BLaER1 treated with 17β-estradiol and CSF1 and Interleukin-3, amounts not matched to agents 10 nM and 100 nM (cell line): ENCODE measurements at regions not wholly inside any gene's neighbourhood (a gene's known extent, or its start where the extent isn't known, plus 50 kb on each side); places are given as distances from the start of the nearest gene placed in this dataset.
"Not testable (repeated sequence)": the region's sequence is repeated elsewhere in the genome, so short reads cannot be mapped to it uniquely, and the experiment has no call there.

Experiments
- H3K27ac ChIP-seq, 11 experiments: shearing (Covaris generic); formaldehyde crosslinking; 2 replicates each; pipeline ENCODE4 v1.8.1; 2022
- H3K27me3 ChIP-seq, 11 experiments: shearing (Covaris generic); formaldehyde crosslinking; 2 replicates each; pipeline ENCODE4 v1.8.1; 2022
- H3K36me3 ChIP-seq, 11 experiments: shearing (Covaris generic); formaldehyde crosslinking; 2 replicates each; pipeline ENCODE4 v1.8.1; 2022
- H3K4me1 ChIP-seq, 10 experiments: shearing (Covaris generic); formaldehyde crosslinking; 2 replicates each; pipeline ENCODE4 v1.8.1; 2022
- H3K4me2 ChIP-seq, 11 experiments: shearing (Covaris generic); formaldehyde crosslinking; 2 replicates each; pipeline ENCODE4 v1.8.1; 2022
- H3K4me3 ChIP-seq, 10 experiments: shearing (Covaris generic); formaldehyde crosslinking; 2 replicates each; pipeline ENCODE4 v1.8.1; 2022
- H3K9ac ChIP-seq, 11 experiments: shearing (Covaris generic); formaldehyde crosslinking; 2 replicates each; pipeline ENCODE4 v1.8.1; 2022
- H3K9me3 ChIP-seq, 11 experiments: shearing (Covaris generic); formaldehyde crosslinking; replicated peaks in 1 of 11; 2 replicates each; pipeline ENCODE4 v1.8.1; 2022
- H4K20me1 ChIP-seq, 11 experiments: shearing (Covaris generic); formaldehyde crosslinking; 2 replicates each; pipeline ENCODE4 v1.8.1; 2022
- Cebpa-rat ChIP-seq, 11 experiments: shearing (Covaris generic); IDR thresholded peaks; 2 replicates each; pipeline ENCODE4 v1.8.1; 2022

- H3K27me3 ChIP-seq = no peaks in the 10 kb centered on the region
- TF ChIP-seq Cebpa-rat (IDR thresholded peaks at IDR 0.05) = no peak
Measured at GRCh38 chr5:155556700-155557099, 543.1 kb downstream of the KIF4B start.

DNA sequence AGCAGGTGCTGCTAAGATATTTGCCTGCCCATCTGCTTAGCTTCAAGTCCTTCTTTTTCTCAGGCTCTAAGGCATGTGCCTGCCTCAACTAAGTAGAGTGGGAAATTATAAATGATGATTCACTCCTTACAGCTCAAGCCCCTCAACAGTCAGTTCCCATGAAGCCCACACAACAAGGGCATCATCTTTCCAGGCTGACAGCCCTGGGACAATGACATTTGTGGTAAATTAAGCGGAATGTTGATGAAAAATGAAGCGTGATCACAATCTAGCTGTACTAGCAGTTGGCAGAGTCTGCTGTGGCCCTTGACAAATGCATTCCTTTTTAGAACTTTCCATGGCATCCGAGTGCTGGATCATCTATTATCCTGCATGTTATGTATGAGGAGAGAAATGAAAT is 548.6 kb downstream of the KIF4B start:
- Histone ChIP-seq H3K27ac (no peak overlapping the region), H3K4me3 (no peak overlapping the region), H3K4me2 (no peak overlapping the region), H3K4me1 (no peaks in the 10 kb centered on the region), H3K36me3 (no peaks in the 10 kb centered on the region), H3K9me3 (no peaks in the 10 kb centered on the region), H4K20me1 (no peaks in the 10 kb centered on the region), H3K9ac (no peak overlapping the region), H3K27me3 (no peaks in the 10 kb centered on the region)
- TF ChIP-seq Cebpa-rat (IDR thresholded peaks at IDR 0.05) = no peak

More at GRCh38 chr5:155556700-155557099, 543.1 kb downstream of the KIF4B start:
- Histone ChIP-seq H4K20me1 (no peaks in the 10 kb centered on the region), H3K27ac (no peak overlapping the region), H3K4me3 (no peak overlapping the region), H3K4me2 (no peak overlapping the region), H3K4me1 (no peaks in the 10 kb centered on the region), H3K36me3 (no peaks in the 10 kb centered on the region), H3K9me3 (no peaks in the 10 kb centered on the region), H3K9ac (no peak overlapping the region)

GRCh38 chr5:155564541-155564940 is 551.0 kb downstream of the KIF4B start:
- Histone ChIP-seq H3K4me1 (no peaks in the 10 kb centered on the region), H3K27me3 (no peaks in the 10 kb centered on the region), H3K4me2 (no peak overlapping the region), H3K9ac (no peak overlapping the region), H3K36me3 (no peaks in the 10 kb centered on the region), H4K20me1 (no peaks in the 10 kb centered on the region), H3K4me3 (no peak overlapping the region), H3K9me3 (peaks cover 5 to 8% (median 7%) of the 10 kb centered on the region in 11 experiments; a peak in 19 of 22 replicates), H3K27ac (no peak overlapping the region)
- no peak for TF ChIP-seq Cebpa-rat (IDR thresholded peaks at IDR 0.05)

DNA sequence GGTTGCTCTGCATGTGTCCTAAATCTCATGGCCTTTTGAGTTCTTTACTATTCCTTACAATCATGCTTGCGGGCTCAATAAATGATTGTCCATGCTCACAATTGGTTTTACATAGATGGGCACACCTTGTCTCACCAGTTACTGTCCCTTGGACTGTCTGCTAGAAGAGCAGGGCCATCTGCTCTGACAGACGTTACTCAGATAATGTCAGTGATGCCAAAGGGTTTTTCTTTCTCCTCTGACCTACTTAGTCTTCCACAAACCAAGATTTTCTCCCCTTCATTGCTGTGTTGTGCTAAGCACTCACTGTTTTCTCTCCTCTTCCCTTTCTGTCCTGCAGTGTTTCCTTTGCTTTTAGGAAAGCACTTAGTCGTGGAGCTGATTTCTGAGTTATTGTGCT is 562.3 kb downstream of the KIF4B start:
- H3K36me3 ChIP-seq = no peaks in the 10 kb centered on the region
- H3K27ac ChIP-seq = no peak overlapping the region
- H4K20me1 ChIP-seq = no peaks in the 10 kb centered on the region
- no peaks in the 10 kb centered on the region for H3K9me3 ChIP-seq
- no peaks in the 10 kb centered on the region for H3K4me1 ChIP-seq
- H3K9ac ChIP-seq = no peak overlapping the region
- no peak overlapping the region for H3K4me2 ChIP-seq
- H3K4me3 ChIP-seq = no peak overlapping the region
- TF ChIP-seq Cebpa-rat (IDR thresholded peaks at IDR 0.05) = no peak
- H3K27me3 ChIP-seq = no peaks in the 10 kb centered on the region

- not testable (repeated sequence) for H4K20me1 ChIP-seq, H3K9me3 ChIP-seq, H3K36me3 ChIP-seq, H3K4me3 ChIP-seq, H3K27me3 ChIP-seq, H3K9ac ChIP-seq, H3K27ac ChIP-seq
- Histone ChIP-seq H3K4me1 (peaks cover 0 to 10% (median 8%) of the 10 kb centered on the region in 10 experiments; a peak in 11 of 20 replicates), H3K4me2 (peak overlapping the region in 4 of 11 experiments; percentile 11 to 38 (median 19); a peak in 4 of 22 replicates)
Measured at GRCh38 chr5:155586808-155587207, 573.3 kb downstream of the KIF4B start.

DNA sequence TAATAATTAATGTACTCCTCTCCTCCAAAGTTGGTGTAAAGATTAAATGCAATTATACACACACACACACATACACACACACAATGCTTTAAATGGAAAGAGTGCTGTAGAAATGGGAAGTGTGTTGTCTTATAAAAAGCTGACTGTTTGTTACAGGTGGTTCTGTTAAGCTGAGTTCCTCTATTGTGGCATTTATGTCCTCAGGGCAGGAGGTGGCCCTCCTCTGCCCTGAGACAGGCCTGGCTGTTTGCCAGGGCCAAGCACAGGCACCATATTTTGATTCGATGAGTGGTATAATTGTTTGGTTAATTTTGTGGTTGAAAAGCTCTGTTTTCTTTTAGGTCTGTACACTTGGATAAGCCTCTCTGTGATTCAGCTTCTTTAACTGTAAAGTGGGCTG is 573.9 kb downstream of the KIF4B start:
- Histone ChIP-seq H3K9ac (no peak overlapping the region), H3K4me2 (peak overlapping the region in 6 of 11 experiments; percentile 3 to 38 (median 16); a peak in 5 of 22 replicates), H3K36me3 (no peaks in the 10 kb centered on the region), H3K9me3 (no peaks in the 10 kb centered on the region), H4K20me1 (no peaks in the 10 kb centered on the region), H3K4me3 (no peak overlapping the region), H3K4me1 (peaks cover 0 to 10% (median 8%) of the 10 kb centered on the region in 10 experiments; a peak in 11 of 20 replicates), H3K27ac (no peak overlapping the region), H3K27me3 (no peaks in the 10 kb centered on the region)
- TF ChIP-seq Cebpa-rat (IDR thresholded peaks at IDR 0.05) = no peak

DNA sequence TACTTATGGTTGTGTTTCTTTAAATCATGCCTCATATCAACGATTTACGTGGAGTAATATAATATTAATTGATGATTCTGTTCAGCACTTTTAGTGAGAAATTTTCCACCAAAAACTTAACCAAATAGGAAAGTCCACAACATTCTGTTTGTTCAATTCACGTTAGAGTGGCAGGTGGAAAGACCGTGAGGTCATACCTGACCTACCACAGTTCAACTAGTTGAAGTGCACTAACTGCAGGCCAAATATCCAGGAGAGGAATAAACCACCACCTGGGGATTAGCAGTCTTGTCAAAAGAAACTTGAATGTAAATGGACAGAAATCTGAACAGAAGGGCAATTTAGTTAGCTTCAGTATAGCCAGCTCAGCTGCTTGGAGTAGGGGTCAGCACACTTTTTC is 577.7 kb downstream of the KIF4B start:
- Histone ChIP-seq H3K27ac (no peak overlapping the region), H3K4me2 (no peak overlapping the region), H4K20me1 (no peaks in the 10 kb centered on the region), H3K9me3 (no peaks in the 10 kb centered on the region), H3K4me1 (peaks cover 0 to 10% (median 8%) of the 10 kb centered on the region in 10 experiments; a peak in 11 of 20 replicates), H3K36me3 (no peaks in the 10 kb centered on the region), H3K4me3 (no peak overlapping the region), H3K9ac (no peak overlapping the region), H3K27me3 (no peaks in the 10 kb centered on the region)
- TF ChIP-seq Cebpa-rat (IDR thresholded peaks at IDR 0.05) = no peak

GRCh38 chr5:155594270-155594669 is 580.7 kb downstream of the KIF4B start:
- Histone ChIP-seq H4K20me1 (no peaks in the 10 kb centered on the region), H3K27me3 (no peaks in the 10 kb centered on the region), H3K9ac (no peak overlapping the region), H3K4me2 (no peak overlapping the region), H3K4me1 (no peaks in the 10 kb centered on the region), H3K9me3 (no peaks in the 10 kb centered on the region), H3K4me3 (no peak overlapping the region), H3K36me3 (no peaks in the 10 kb centered on the region), H3K27ac (no peak overlapping the region)
- TF ChIP-seq Cebpa-rat (IDR thresholded peaks at IDR 0.05) = no peak

GRCh38 chr5:155595791-155596190 is 582.2 kb downstream of the KIF4B start:
- no peak for TF ChIP-seq Cebpa-rat (IDR thresholded peaks at IDR 0.05)
- Histone ChIP-seq H3K4me3 (no peak overlapping the region), H3K4me1 (no peaks in the 10 kb centered on the region), H4K20me1 (no peaks in the 10 kb centered on the region), H3K9me3 (peaks cover 0 to 8% (median 0%) of the 10 kb centered on the region in 11 experiments; a peak in 1 of 22 replicates), H3K36me3 (no peaks in the 10 kb centered on the region), H3K27me3 (no peaks in the 10 kb centered on the region), H3K4me2 (no peak overlapping the region), H3K27ac (no peak overlapping the region), H3K9ac (no peak overlapping the region)

DNA sequence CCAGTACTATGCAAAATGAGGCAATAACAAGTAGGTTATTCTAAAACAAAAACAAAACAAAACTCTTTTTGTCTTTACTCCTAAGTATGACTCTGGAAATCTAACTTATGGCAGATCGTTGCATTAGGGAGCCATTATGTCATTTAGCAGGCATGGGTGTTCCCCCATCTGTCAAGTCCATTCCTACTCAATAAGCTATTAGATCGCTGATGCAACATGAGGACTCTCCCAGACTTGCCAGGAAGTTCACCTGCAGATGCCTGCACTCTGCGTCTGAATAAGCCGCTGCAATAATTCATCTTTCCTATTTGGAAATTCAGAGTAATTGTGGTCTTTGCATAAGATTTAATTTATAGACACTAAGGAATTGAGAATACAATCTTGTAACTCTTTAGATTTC is 585.0 kb downstream of the KIF4B start:
- no peak for TF ChIP-seq Cebpa-rat (IDR thresholded peaks at IDR 0.05)
- peaks cover 0 to 8% (median 0%) of the 10 kb centered on the region in 11 experiments; a peak in 1 of 22 replicates for H3K9me3 ChIP-seq
- H3K4me3 ChIP-seq = no peak overlapping the region
- H3K27me3 ChIP-seq = no peaks in the 10 kb centered on the region
- no peaks in the 10 kb centered on the region for H4K20me1 ChIP-seq
- H3K36me3 ChIP-seq = no peaks in the 10 kb centered on the region
- H3K9ac ChIP-seq = no peak overlapping the region
- H3K27ac ChIP-seq = no peak overlapping the region
- H3K4me2 ChIP-seq = no peak overlapping the region
- no peaks in the 10 kb centered on the region for H3K4me1 ChIP-seq
